ENCODE measurements at regions not wholly inside any gene's neighbourhood (a gene's known extent, or its start where the extent isn't known, plus 50 kb on each side); places are given as distances from the start of the nearest gene placed in this dataset.

DNA sequence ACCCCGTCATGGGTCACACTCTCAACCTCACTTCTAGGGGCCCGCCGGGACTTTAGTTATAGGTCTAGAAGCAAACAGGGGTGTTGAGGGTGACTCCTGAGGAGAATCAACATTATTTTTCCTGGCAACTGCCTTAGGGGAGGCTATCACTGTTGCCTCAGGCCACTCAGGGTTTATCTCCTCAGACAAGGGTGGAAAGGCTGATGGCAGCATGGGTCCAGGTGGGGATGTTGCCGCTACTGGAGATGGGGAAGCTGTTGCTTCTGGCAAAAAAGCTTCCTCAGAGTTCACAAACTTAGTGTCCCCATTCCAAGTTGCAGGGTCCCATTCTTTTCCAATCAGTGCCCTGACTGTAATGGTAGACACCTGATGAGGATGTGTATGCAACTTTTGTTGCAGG, 467.4 kb upstream of the RGS6 start:
- TF ChIP-seq, protein P1, sequence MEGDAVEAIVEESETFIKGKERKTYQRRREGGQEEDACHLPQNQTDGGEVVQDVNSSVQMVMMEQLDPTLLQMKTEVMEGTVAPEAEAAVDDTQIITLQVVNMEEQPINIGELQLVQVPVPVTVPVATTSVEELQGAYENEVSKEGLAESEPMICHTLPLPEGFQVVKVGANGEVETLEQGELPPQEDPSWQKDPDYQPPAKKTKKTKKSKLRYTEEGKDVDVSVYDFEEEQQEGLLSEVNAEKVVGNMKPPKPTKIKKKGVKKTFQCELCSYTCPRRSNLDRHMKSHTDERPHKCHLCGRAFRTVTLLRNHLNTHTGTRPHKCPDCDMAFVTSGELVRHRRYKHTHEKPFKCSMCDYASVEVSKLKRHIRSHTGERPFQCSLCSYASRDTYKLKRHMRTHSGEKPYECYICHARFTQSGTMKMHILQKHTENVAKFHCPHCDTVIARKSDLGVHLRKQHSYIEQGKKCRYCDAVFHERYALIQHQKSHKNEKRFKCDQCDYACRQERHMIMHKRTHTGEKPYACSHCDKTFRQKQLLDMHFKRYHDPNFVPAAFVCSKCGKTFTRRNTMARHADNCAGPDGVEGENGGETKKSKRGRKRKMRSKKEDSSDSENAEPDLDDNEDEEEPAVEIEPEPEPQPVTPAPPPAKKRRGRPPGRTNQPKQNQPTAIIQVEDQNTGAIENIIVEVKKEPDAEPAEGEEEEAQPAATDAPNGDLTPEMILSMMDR (IDR thresholded peaks at IDR 0.05): no peak
- TF ChIP-seq POLR2A (IDR thresholded peaks at IDR 0.05): no peak

Measured in lower leg skin (tissue), 3 donors.